Astrocyte (in vitro differentiated cells and primary cell): ENCODE measurements at regions not wholly inside any gene's neighbourhood (a gene's known extent, or its start where the extent isn't known, plus 50 kb on each side); places are given as distances from the start of the nearest gene placed in this dataset.

Experiments
- DNase-seq: peaks from one replicate; pipeline ENCODE4 v3.0.0-alpha.2; 2010; ENCODE audit warnings: low read depth
- FAIRE-seq: peaks from 2 replicates; lab custom pipeline; 2011; peaks lifted over from hg19 to GRCh38; lab: Jason Lieb, UNC
- H2AFZ ChIP-seq: 2 replicates; pipeline ENCODE4 v1.6.0; 2012; ENCODE audit warnings: low read depth, low read length, inconsistent platforms
- H3K27ac ChIP-seq: 2 replicates; pipeline ENCODE4 v1.5.1; 2011; ENCODE audit warnings: low read depth, low read length, inconsistent platforms
- H3K27me3 ChIP-seq: 2 replicates; pipeline ENCODE4 v1.6.0; 2011; ENCODE audit warnings: low read length, inconsistent platforms; ENCODE audit not compliant: insufficient read depth
- H3K36me3 ChIP-seq: 2 replicates; pipeline ENCODE4 v1.5.1; 2011; ENCODE audit warnings: low read length, inconsistent platforms; ENCODE audit not compliant: insufficient read depth
- H3K4me1 ChIP-seq: 2 replicates; pipeline ENCODE4 v1.5.1; 2011; ENCODE audit warnings: low read length, inconsistent platforms; ENCODE audit not compliant: insufficient read depth
- H3K4me2 ChIP-seq: 2 replicates; pipeline ENCODE4 v1.6.0; 2012; ENCODE audit warnings: low read length, inconsistent platforms
- H3K4me3 ChIP-seq: 2 replicates; pipeline ENCODE4 v1.5.1; 2011; ENCODE audit warnings: low read depth, mild to moderate bottlenecking, low read length, inconsistent platforms; ENCODE audit not compliant: insufficient read depth
- H3K79me2 ChIP-seq: 2 replicates; pipeline ENCODE4 v1.6.0; 2012; ENCODE audit warnings: mild to moderate bottlenecking, low read length, inconsistent platforms; ENCODE audit not compliant: insufficient read depth
- H3K9ac ChIP-seq: 2 replicates; pipeline ENCODE4 v1.6.0; 2012; ENCODE audit warnings: mild to moderate bottlenecking, low read length, inconsistent platforms
- H3K9me3 ChIP-seq: 2 replicates; pipeline ENCODE4 v1.5.1; 2012; ENCODE audit warnings: low read depth, mild to moderate bottlenecking, low read length, inconsistent platforms; ENCODE audit not compliant: insufficient read depth
- H4K20me1 ChIP-seq: 2 replicates; pipeline ENCODE4 v1.6.0; 2012; ENCODE audit warnings: low read length, inconsistent platforms; ENCODE audit not compliant: insufficient read depth
- H3K27ac Mint-ChIP-seq: one replicate; pipeline ENCODE4 v1.8.0; 2021; ENCODE audit warnings: mild to moderate bottlenecking, mixed read lengths; ENCODE audit not compliant: unreplicated experiment
- H3K27me3 Mint-ChIP-seq: one replicate; pipeline ENCODE4 v1.8.0; 2021; ENCODE audit warnings: low read depth, mixed read lengths; ENCODE audit not compliant: unreplicated experiment
- H3K36me3 Mint-ChIP-seq: one replicate; pipeline ENCODE4 v1.8.0; 2021; ENCODE audit warnings: low read depth, mixed read lengths; ENCODE audit not compliant: unreplicated experiment
- H3K4me1 Mint-ChIP-seq: one replicate; pipeline ENCODE4 v1.8.0; 2021; ENCODE audit warnings: low read depth, mixed read lengths; ENCODE audit not compliant: unreplicated experiment
- H3K4me3 Mint-ChIP-seq: one replicate; pipeline ENCODE4 v1.8.0; 2021; ENCODE audit warnings: mild to moderate bottlenecking, moderate library complexity, mixed read lengths; ENCODE audit not compliant: unreplicated experiment
- H3K9me3 Mint-ChIP-seq: one replicate; pipeline ENCODE4 v1.8.0; 2021; ENCODE audit warnings: mild to moderate bottlenecking, mixed read lengths; ENCODE audit not compliant: unreplicated experiment
- EZH2 ChIP-seq: IDR thresholded peaks from 2 replicates; pipeline ENCODE4 v1.6.1; 2012; ENCODE audit warnings: mild to moderate bottlenecking, low read length, inconsistent platforms; ENCODE audit not compliant: insufficient read depth
- TF ChIP-seq, protein P1 (sequence below): IDR thresholded peaks from 2 replicates; pipeline ENCODE4 v1.5.1; 2011; ENCODE audit warnings: low read depth, mild to moderate bottlenecking, inconsistent platforms, low read length, moderate library complexity; ENCODE audit not compliant: insufficient read depth

DNA sequence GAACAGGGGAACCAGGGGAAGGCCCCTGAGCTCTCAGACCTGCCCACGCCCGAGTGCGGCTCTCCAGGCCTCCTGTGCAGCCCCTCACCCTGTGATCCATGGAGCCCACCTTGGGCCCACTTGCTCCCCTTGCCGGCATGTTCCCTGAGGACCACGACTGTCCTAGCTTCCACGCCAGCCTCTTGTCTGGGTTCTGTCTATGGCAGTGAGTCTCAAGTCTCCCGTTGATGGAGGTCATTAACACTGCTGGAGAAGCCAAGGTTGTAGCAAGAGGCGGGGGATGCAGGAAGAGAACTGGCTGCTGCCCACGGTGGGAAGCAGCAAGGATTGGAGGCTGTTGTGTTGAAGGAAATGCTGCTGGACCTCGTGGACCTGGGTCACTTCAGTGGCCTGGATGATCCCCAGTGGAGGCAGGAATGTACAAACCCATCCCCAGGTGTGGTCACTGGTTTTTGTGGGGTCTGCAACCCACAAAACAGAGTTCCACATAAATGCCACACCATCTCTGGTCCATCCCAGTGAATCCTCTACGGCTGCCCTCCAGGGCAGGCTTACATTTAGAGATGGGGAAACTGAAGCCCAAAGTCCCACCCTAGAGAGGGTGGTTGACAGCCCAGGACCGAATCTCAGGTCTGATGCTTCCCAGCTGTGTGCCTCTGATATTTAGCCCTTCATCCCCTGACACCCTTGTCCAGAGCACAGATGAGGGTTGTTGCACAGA lies 150.3 kb downstream of the NDUFA10 start:
- Histone ChIP-seq H4K20me1 (no peaks in the 10 kb centered on the region), H3K4me3 (no peak overlapping the region), H3K4me1 (no peaks in the 10 kb centered on the region), H3K79me2 (no peaks in the 10 kb centered on the region), H2AFZ (no peak overlapping the region), H3K27ac (no peak overlapping the region), H3K4me2 (no peak overlapping the region), H3K9me3 (peaks cover 3% of the 10 kb centered on the region), H3K27me3 (no peaks in the 10 kb centered on the region), H3K36me3 (no peaks in the 10 kb centered on the region), H3K9ac (no peak overlapping the region)
- Mint-ChIP-seq H3K9me3 (peaks cover 2% of the 10 kb centered on the region), H3K4me1 (no peaks in the 10 kb centered on the region), H3K27me3 (peaks cover 28% of the 10 kb centered on the region), H3K4me3 (no peak overlapping the region), H3K36me3 (no peaks in the 10 kb centered on the region), H3K27ac (no peak overlapping the region)
- TF ChIP-seq, protein P1, sequence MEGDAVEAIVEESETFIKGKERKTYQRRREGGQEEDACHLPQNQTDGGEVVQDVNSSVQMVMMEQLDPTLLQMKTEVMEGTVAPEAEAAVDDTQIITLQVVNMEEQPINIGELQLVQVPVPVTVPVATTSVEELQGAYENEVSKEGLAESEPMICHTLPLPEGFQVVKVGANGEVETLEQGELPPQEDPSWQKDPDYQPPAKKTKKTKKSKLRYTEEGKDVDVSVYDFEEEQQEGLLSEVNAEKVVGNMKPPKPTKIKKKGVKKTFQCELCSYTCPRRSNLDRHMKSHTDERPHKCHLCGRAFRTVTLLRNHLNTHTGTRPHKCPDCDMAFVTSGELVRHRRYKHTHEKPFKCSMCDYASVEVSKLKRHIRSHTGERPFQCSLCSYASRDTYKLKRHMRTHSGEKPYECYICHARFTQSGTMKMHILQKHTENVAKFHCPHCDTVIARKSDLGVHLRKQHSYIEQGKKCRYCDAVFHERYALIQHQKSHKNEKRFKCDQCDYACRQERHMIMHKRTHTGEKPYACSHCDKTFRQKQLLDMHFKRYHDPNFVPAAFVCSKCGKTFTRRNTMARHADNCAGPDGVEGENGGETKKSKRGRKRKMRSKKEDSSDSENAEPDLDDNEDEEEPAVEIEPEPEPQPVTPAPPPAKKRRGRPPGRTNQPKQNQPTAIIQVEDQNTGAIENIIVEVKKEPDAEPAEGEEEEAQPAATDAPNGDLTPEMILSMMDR, result no peak
- no peak for TF ChIP-seq EZH2
- FAIRE-seq (no peak), DNase-seq (no peak)

DNA sequence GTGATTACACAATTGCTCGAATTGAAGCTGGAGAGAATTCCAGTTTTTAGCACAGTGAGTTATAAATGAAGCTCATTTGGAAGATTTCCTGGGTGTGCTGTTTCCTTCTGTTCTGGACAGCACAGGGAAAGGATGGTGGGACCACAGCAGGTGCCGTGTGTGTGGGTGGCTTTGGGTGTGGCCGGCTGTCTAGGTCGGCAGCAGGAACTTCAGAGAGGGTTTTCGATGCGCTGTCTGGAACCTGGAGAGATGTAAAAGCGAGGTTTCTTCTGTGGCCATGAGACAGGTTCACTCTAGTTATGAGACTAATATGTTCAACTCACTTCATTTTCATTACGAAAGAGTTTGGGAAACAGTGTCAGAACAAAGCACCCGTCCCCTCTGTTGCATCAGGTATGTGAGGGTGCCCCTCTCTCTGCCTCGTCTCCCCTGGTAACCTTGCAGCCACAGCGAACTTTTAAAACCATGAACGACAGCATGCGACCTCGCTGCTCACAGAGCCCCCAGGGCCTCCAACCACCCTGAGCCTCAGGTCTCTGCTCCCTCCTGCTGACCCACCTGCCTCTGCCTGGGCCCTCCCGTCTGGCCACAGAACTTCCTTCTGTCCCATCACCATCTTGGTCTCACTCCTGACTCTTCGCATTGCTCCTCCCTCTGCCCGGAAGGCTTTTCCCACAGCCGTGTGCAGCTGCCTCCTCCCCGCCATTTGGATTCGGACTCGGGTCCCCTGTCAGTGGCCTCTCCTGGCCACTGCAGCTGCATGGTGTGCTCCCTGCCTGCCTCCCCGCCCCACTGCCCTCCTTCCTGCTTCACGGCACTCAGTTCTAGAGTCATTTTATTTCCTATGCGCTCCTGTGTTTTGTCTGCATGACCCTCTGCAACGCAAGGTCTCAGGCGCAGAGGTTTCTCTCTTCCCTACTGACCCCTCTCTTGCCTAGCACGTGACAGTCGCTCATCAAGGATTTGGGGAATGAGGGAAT lies 151.2 kb downstream of the NDUFA10 start:
- no peaks in the 10 kb centered on the region for H3K36me3 ChIP-seq
- Mint-ChIP-seq H3K27ac (no peak overlapping the region), H3K4me1 (no peaks in the 10 kb centered on the region), H3K9me3 (peaks cover 2% of the 10 kb centered on the region), H3K36me3 (no peaks in the 10 kb centered on the region), H3K27me3 (peaks cover 28% of the 10 kb centered on the region), H3K4me3 (no peak overlapping the region)
- no peak overlapping the region for H3K4me3 ChIP-seq
- H3K4me2 ChIP-seq, result no peak overlapping the region
- FAIRE-seq (no peak), DNase-seq (no peak)
- H3K27me3 ChIP-seq, result no peaks in the 10 kb centered on the region
- no peaks in the 10 kb centered on the region for H3K4me1 ChIP-seq
- H3K79me2 ChIP-seq, result no peaks in the 10 kb centered on the region
- H3K9me3 ChIP-seq, result peaks cover 3% of the 10 kb centered on the region
- no peak for TF ChIP-seq EZH2
- TF ChIP-seq, protein P1, result no peak
- H3K27ac ChIP-seq, result no peak overlapping the region
- H4K20me1 ChIP-seq, result no peaks in the 10 kb centered on the region
- no peak overlapping the region for H2AFZ ChIP-seq
- no peak overlapping the region for H3K9ac ChIP-seq
